OCI-LY3 (cell line): ENCODE measurements at regions not wholly inside any gene's neighbourhood (a gene's known extent, or its start where the extent isn't known, plus 50 kb on each side); places are given as distances from the start of the nearest gene placed in this dataset.

Source experiments
- H2AFZ ChIP-seq: fragments of 200-600, 300-600 bp; shearing (Covaris generic); 2 replicates; pipeline ENCODE4 v1.6.0; 2014; ENCODE audit warnings: antibody characterized with exemption, low read depth, low read length
- H3K27ac ChIP-seq: fragments of 200-600, 300-600 bp; sonication (generic); 2 replicates; pipeline ENCODE4 v1.5.1; 2014; ENCODE audit warnings: mild to moderate bottlenecking, low read length, moderate library complexity, mixed read lengths
- H3K27me3 ChIP-seq: fragments of 200-600, 300-600 bp; sonication (generic); 2 replicates; pipeline ENCODE4 v1.6.1; 2014; ENCODE audit warnings: low read depth, low read length, mixed read lengths
- H3K36me3 ChIP-seq: fragments of 200-600, 300-600 bp; sonication (generic); replicated peaks from 2 replicates; pipeline ENCODE3; 2014; ENCODE audit warnings: low read depth, low read length, mixed read lengths
- H3K4me1 ChIP-seq: fragments of 300-600, 200-600 bp; sonication (generic); 2 replicates; pipeline ENCODE4 v1.6.1; 2014; ENCODE audit warnings: low read length, mixed read lengths
- H3K4me2 ChIP-seq: fragments of 200-600, 300-600 bp; sonication (generic); 2 replicates; pipeline ENCODE4 v1.6.1; 2014; ENCODE audit warnings: low read length, mixed read lengths
- H3K4me3 ChIP-seq: fragments of 300-600, 200-600 bp; sonication (generic); 2 replicates; pipeline ENCODE4 v1.5.1; 2014; ENCODE audit warnings: antibody characterized with exemption, mild to moderate bottlenecking, low read length, moderate library complexity
- H3K79me2 ChIP-seq: fragments of 300-600, 200-600 bp; shearing (Covaris generic); 2 replicates; pipeline ENCODE4 v1.6.1; 2014; ENCODE audit warnings: mild to moderate bottlenecking, low read length, mixed read lengths
- H3K9ac ChIP-seq: fragments of 300-600, 200-600 bp; shearing (Covaris generic); 2 replicates; pipeline ENCODE4 v1.6.0; 2014; ENCODE audit warnings: mild to moderate bottlenecking, low read length, moderate library complexity
- H3K9me3 ChIP-seq: fragments of 200-600, 300-600 bp; shearing (Covaris generic); 2 replicates; pipeline ENCODE4 v1.6.1; 2014; ENCODE audit warnings: low read length, mixed read lengths; ENCODE audit not compliant: insufficient read depth
- H4K20me1 ChIP-seq: fragments of 200-600, 300-600 bp; sonication (generic); 2 replicates; pipeline ENCODE4 v1.6.1; 2016; ENCODE audit warnings: low read length, mixed read lengths; ENCODE audit not compliant: insufficient read depth
- CTCF ChIP-seq: fragments of 200-600, 300-600 bp; sonication (generic); IDR thresholded peaks from 2 replicates; pipeline ENCODE4 v1.5.1; 2014; ENCODE audit warnings: antibody characterized with exemption, low read length, low read depth
- EZH2phosphoT487 ChIP-seq: fragments of 200-600 bp; shearing (Covaris generic); IDR thresholded peaks from 2 replicates; pipeline ENCODE4 v1.6.1; 2018; ENCODE audit warnings: antibody characterized with exemption, mixed run types, low read depth

- Histone ChIP-seq H3K9ac (no peak overlapping the region), H3K4me1 (peaks cover 23% of the 10 kb centered on the region)
Measured at GRCh38 chr7:15921576-15921975, 235.1 kb upstream of the MEOX2 start.

GRCh38 chr7:15920953-15921352, 234.5 kb upstream of the MEOX2 start:
- Histone ChIP-seq H3K4me1 (peaks cover 21% of the 10 kb centered on the region), H3K27me3 (no peaks in the 10 kb centered on the region), H3K9me3 (no peaks in the 10 kb centered on the region), H3K79me2 (no peaks in the 10 kb centered on the region), H3K27ac (no peak overlapping the region), H4K20me1 (no peaks in the 10 kb centered on the region), H3K4me2 (no peak overlapping the region), H3K36me3 (no peaks in the 10 kb centered on the region), H3K9ac (no peak overlapping the region), H3K4me3 (no peak overlapping the region), H2AFZ (no peak overlapping the region)
- TF ChIP-seq CTCF (no peak), EZH2phosphoT487 (no peak)

More at GRCh38 chr7:15921576-15921975, 235.1 kb upstream of the MEOX2 start:
- no peak for TF ChIP-seq CTCF
- TF ChIP-seq EZH2phosphoT487: no peak
- no peak overlapping the region for H2AFZ ChIP-seq
- H3K4me3 ChIP-seq: no peak overlapping the region
- no peaks in the 10 kb centered on the region for H3K36me3 ChIP-seq
- H3K4me2 ChIP-seq: no peak overlapping the region
- no peaks in the 10 kb centered on the region for H3K79me2 ChIP-seq
- no peaks in the 10 kb centered on the region for H4K20me1 ChIP-seq
- no peaks in the 10 kb centered on the region for H3K27me3 ChIP-seq
- no peak overlapping the region for H3K27ac ChIP-seq
- no peaks in the 10 kb centered on the region for H3K9me3 ChIP-seq

GRCh38 chr7:15916681-15917380, 230.3 kb upstream of the MEOX2 start:
- H3K9ac ChIP-seq: no peak overlapping the region
- no peak overlapping the region for H3K4me2 ChIP-seq

GRCh38 chr7:15915686-15916293, 229.3 kb upstream of the MEOX2 start:
- H3K36me3 ChIP-seq: no peaks in the 10 kb centered on the region
- H2AFZ ChIP-seq: no peak overlapping the region
- no peak for TF ChIP-seq EZH2phosphoT487
- H3K4me3 ChIP-seq: no peak overlapping the region
- no peaks in the 10 kb centered on the region for H3K79me2 ChIP-seq
- H3K9ac ChIP-seq: no peak overlapping the region
- H3K4me2 ChIP-seq: no peak overlapping the region
- H4K20me1 ChIP-seq: no peaks in the 10 kb centered on the region
- H3K9me3 ChIP-seq: no peaks in the 10 kb centered on the region
- no peaks in the 10 kb centered on the region for H3K4me1 ChIP-seq
- H3K27me3 ChIP-seq: no peaks in the 10 kb centered on the region
- no peak overlapping the region for H3K27ac ChIP-seq

More at GRCh38 chr7:15916681-15917380, 230.3 kb upstream of the MEOX2 start:
- Histone ChIP-seq H3K79me2 (no peaks in the 10 kb centered on the region), H3K36me3 (no peaks in the 10 kb centered on the region), H3K4me1 (no peaks in the 10 kb centered on the region), H2AFZ (no peak overlapping the region), H3K27ac (no peak overlapping the region), H3K9me3 (no peaks in the 10 kb centered on the region), H4K20me1 (no peaks in the 10 kb centered on the region), H3K27me3 (no peaks in the 10 kb centered on the region), H3K4me3 (no peak overlapping the region)
- no peak for TF ChIP-seq CTCF
